Stomach (tissue), 4 donors: ENCODE measurements at regions not wholly inside any gene's neighbourhood (a gene's known extent, or its start where the extent isn't known, plus 50 kb on each side); places are given as distances from the start of the nearest gene placed in this dataset.

Source experiments
- EP300 ChIP-seq: sonication (generic); formaldehyde crosslinking; IDR thresholded peaks from one replicate; pipeline ENCODE4 v1.6.1; 2017; ENCODE audit warnings: antibody characterized with exemption
- POLR2A ChIP-seq, 4 donors: fragments of 450-650 bp; IDR thresholded peaks; one replicate each; pipeline ENCODE4 v1.6.1; 2016; ENCODE audit warnings: antibody characterized with exemption in 4 of 4, control low read depth in 2 of 4, mild to moderate bottlenecking in 1 of 4, moderate library complexity in 1 of 4
- POLR2AphosphoS5 ChIP-seq, 3 donors: sonication (generic); formaldehyde crosslinking; IDR thresholded peaks; one replicate each; pipeline ENCODE4 v1.6.1; 2016; ENCODE audit warnings: antibody characterized with exemption in 3 of 3
- TF ChIP-seq, protein P1 (sequence below), 7 experiments: fragments of 450-650 bp in 4 of 7; fragments of 200-600 bp in 3 of 7; sonication (generic) in 3 of 7; IDR thresholded peaks; one replicate each; pipeline ENCODE4 v1.5.1; 2016 to 2019; ENCODE audit warnings: antibody characterized with exemption in 7 of 7, control low read depth in 2 of 7, mild to moderate bottlenecking in 1 of 7

DNA sequence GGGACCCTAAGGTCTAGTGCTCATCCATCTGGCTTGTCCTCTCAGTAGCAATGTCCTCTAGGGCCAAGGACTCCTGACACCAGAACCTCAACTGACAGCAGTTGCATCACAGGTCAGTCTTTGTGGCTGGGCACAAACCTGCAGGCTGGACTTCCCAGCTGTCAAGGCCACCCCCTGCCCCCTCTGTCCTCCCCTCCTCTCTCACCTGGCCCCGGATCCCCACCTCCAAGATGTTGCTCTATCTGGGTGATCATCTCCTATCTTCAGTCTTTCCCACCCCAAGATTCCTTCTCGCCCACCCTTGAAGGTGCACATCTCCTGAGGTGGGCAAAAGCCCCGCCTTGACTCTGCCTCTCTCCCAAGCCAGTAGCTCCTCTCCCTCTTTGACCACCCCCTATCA is 131.8 kb upstream of the SRSF6 start:
- TF ChIP-seq EP300: no peak
- TF ChIP-seq, protein P1, sequence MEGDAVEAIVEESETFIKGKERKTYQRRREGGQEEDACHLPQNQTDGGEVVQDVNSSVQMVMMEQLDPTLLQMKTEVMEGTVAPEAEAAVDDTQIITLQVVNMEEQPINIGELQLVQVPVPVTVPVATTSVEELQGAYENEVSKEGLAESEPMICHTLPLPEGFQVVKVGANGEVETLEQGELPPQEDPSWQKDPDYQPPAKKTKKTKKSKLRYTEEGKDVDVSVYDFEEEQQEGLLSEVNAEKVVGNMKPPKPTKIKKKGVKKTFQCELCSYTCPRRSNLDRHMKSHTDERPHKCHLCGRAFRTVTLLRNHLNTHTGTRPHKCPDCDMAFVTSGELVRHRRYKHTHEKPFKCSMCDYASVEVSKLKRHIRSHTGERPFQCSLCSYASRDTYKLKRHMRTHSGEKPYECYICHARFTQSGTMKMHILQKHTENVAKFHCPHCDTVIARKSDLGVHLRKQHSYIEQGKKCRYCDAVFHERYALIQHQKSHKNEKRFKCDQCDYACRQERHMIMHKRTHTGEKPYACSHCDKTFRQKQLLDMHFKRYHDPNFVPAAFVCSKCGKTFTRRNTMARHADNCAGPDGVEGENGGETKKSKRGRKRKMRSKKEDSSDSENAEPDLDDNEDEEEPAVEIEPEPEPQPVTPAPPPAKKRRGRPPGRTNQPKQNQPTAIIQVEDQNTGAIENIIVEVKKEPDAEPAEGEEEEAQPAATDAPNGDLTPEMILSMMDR (IDR thresholded peaks at IDR 0.05): no peak
- TF ChIP-seq POLR2A (IDR thresholded peaks at IDR 0.05): no peak
- no peak for TF ChIP-seq POLR2AphosphoS5 (IDR thresholded peaks at IDR 0.05)
